Ovary (tissue), 3 donors: ENCODE measurements at regions not wholly inside any gene's neighbourhood (a gene's known extent, or its start where the extent isn't known, plus 50 kb on each side); places are given as distances from the start of the nearest gene placed in this dataset.

Experiments
- POLR2A ChIP-seq: fragments of 450-650 bp; IDR thresholded peaks from one replicate; pipeline ENCODE4 v1.6.1; 2017; ENCODE audit warnings: antibody characterized with exemption, mild to moderate bottlenecking, moderate library complexity
- TF ChIP-seq, protein P1 (sequence below), 3 donors: fragments of 450-650 bp in 2 of 3; fragments of 200-600 bp in 1 of 3; IDR thresholded peaks; one replicate each; pipeline versions ENCODE4 v1.5.1 to v1.8.0; 2016 to 2022; ENCODE audit warnings: antibody characterized with exemption in 3 of 3, mild to moderate bottlenecking in 1 of 3
- donor health status: DM: no; HTN: no; CAD: no.

GRCh38 chr1:199018471-199019135 is 379.8 kb downstream of the PTPRC start:
- TF ChIP-seq, protein P1, sequence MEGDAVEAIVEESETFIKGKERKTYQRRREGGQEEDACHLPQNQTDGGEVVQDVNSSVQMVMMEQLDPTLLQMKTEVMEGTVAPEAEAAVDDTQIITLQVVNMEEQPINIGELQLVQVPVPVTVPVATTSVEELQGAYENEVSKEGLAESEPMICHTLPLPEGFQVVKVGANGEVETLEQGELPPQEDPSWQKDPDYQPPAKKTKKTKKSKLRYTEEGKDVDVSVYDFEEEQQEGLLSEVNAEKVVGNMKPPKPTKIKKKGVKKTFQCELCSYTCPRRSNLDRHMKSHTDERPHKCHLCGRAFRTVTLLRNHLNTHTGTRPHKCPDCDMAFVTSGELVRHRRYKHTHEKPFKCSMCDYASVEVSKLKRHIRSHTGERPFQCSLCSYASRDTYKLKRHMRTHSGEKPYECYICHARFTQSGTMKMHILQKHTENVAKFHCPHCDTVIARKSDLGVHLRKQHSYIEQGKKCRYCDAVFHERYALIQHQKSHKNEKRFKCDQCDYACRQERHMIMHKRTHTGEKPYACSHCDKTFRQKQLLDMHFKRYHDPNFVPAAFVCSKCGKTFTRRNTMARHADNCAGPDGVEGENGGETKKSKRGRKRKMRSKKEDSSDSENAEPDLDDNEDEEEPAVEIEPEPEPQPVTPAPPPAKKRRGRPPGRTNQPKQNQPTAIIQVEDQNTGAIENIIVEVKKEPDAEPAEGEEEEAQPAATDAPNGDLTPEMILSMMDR (IDR thresholded peaks at IDR 0.05) = no peak
- TF ChIP-seq POLR2A = no peak
